T-helper 2 cell treated with Interferon-gamma antibody and Interleukin-4, amounts not matched to agents 100 ng/mL and 5 ng/mL, for 36 hours (primary cell): ENCODE measurements at regions not wholly inside any gene's neighbourhood (a gene's known extent, or its start where the extent isn't known, plus 50 kb on each side); places are given as distances from the start of the nearest gene placed in this dataset.
"Not testable (repeated sequence)": the region's sequence is repeated elsewhere in the genome, so short reads cannot be mapped to it uniquely, and the experiment has no call there.

Experiments
- intact Hi-C: fragments of 100-400 bp; cut with micrococcal nuclease; formaldehyde crosslinking; loops from one replicate; pipeline ENCODE4 v1.15.1; 2023

DNA sequence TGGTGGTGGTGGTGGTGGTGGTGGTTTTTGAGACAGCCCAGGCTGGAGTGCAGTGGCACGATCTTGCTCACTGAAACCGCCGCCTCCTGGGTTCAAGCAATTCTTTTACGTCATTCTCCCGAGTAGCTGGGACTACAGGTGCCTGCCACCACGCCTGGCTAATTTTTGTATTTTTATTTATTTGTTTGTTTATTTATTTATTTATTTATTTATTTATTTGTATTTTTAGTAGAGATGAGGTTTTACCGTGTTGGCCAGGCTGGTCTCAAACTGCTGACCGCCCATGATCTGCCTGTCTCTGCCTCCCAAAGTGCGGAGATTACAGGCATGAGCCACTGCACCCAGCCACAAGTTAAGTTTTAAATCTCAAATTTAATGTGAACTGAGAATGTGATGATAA is 126.5 kb downstream of the PCDH18 start:
- intact Hi-C loops = not testable (repeated sequence)

DNA sequence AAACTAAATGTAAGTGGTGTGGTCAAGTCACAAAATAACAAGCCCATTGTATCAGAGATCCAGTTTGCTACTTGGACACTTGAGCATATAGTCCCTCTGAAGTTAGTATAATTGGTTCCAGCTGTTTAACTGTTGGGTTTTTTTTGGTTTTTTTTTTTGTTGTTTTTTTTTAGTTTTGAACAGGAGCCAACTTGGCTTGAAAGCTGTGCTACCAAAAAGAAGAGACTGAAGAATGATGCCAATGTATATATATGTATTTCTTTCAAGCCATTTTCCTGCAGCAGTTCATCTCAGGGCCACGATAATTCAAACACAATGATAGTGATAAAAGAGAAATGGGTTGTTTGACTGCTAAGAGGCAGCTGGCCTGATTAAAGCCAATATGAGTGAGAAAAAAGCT is 138.3 kb downstream of the PCDH18 start:
- intact Hi-C loops = no loop called here

DNA sequence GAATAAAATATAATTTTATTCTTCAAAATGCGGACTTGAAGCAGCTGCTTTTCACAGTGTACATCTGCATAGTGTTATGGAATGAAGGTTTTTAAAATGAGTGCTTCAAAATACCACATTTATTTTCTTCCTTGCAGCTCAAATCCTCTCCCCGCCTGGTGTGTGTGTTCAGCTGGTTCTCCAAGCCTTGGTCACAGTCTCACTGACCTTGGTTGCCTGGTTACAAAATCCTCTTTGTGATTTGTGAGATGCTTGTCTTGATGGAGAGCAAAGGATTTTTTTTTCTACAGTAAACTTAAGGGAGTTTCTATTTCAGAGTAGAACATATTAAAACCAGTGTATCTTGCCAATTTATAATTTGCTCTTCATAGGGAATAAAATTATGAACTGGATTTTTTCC is 139.2 kb downstream of the PCDH18 start:
- intact Hi-C loops = no loop called here

DNA sequence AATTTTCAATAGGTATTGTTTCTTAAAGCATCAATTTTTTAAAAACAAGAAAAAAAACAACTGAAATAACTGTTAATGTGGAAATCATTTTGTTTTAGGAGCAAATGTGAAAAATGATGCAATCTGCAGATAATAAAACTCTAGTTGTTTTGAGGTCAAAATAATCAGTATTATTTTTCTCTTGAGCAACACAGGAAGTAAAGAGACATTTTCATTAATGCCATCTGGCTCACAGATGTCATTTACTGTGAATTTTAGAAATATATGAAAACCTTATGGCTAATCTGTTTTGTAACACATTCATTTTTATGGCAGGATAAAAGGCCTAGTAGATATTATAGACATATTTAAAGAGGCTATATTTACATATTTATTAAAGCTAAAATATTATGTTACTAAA is 141.6 kb downstream of the PCDH18 start:
- intact Hi-C loops = no loop called here

DNA sequence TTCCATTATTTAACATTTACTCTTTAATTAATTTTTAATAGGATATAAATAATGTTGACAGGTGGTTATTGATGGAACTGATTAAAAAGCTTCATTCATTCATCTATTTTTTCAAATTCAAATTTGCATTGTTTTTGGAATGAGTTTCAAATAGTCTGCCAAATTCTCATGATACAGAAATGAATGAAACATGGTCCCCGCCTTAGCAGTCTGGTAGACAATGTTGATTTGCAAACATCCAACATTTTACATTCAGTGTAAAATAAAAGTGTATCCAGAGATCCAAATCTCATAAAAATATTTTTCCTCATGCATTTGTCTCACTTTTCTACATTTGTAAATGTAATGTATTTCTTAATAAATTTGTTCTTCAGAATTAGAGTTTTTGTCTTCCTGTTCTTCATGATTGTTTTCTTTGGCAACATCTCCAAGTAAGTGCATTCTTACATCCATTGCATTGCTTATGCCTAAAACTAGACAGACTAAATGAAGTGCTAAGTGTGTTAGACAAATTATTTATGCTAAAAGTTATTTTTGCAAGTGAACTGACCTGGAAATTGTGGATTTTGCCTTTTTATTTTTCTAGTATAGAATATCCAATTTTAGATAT is 142.3 kb downstream of the PCDH18 start:
- intact Hi-C loops = no loop called here

DNA sequence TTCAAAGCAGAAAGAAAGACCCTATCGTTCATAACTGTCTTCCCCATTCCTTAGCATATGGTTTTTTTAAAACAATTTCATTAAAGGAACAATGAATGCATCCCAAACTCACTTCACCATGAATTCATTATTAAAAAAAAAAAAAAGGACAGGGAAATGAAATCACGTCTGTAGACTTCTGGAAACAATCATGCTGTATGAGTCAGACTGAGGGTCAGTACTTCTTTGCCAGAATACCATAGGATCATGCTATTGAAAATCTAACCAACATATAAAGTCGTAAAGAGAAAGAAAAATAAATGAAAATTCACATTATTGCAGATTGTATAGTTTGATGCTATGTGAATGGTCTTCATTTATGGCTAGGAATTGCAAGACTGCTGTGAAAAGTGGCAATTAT is 144.4 kb downstream of the PCDH18 start:
- intact Hi-C loops = no loop called here

DNA sequence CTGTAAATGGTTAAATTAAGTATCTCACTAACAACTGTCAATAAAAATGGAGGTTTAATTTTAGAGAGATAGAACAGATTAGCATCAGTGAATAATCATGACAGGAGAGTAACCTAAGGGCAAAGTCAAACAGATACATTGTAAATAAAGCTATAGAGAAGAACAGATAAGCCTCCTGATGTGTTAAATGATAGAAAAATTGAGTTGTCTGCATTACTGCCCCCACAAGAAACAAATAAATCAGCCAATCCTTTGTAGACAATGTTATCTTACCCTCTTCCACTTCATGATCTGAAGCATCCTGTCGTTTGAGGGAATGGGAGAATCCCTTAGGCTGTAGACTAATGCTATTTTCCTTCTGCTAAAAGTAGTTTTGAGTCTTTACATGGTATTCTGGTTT is 147.8 kb downstream of the PCDH18 start:
- intact Hi-C loops = no loop called here

DNA sequence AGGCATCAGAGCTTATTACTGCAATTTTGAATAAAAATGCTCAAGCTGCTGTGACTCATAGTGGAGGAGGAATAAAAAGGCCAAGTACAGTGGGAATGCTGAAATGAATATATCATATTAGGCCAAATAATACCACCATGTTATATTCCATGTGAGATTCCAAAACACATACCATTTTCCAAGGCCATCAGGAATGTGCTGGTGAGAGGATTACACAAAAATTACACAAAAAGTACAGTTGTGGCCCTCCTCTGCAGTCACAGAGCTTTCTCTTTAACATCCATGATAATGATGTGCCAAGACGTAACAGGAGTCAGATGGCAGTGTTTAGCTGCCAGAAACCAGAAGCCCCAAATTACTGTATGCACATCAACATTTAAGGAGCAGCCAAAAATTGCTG is 153.5 kb downstream of the PCDH18 start:
- intact Hi-C loops = no loop called here

DNA sequence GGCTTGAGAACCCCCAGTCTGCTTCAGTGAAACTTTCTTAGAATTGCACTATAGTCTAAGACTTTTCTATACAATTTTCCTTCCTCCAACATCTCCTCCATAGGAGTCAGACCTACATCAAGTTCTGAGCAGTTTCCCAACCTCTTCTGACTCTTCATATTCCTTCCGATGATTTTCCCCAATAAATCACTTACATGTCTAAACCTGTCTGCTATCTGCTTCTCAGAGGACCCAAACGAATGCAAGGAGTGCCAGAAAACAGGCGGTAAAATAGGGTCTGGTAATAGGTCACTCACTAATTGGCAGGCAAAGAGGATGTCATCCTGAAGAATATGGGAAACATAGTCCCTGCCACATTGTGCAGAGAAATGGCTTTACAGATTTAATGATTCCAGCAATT is 153.9 kb downstream of the PCDH18 start:
- intact Hi-C loops = no loop called here

DNA sequence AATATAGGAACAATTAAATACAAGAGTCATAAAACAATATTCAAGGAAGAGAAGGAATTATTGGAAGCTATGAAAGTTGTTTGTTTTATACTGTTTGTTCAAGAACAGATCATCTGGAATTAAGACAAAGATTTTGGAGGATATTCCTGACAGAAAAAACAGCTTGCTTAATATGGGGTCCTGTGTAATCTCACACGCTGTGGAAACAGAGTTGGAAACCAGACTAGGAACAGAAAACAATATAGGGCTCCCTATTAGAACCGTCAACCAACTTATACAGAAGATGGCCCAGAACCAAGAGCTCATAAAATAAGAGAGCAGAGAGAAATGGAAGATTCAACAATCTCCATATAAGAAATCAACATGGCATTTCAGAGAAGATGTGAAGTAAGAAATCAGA is 156.0 kb downstream of the PCDH18 start:
- intact Hi-C loops = no loop called here

DNA sequence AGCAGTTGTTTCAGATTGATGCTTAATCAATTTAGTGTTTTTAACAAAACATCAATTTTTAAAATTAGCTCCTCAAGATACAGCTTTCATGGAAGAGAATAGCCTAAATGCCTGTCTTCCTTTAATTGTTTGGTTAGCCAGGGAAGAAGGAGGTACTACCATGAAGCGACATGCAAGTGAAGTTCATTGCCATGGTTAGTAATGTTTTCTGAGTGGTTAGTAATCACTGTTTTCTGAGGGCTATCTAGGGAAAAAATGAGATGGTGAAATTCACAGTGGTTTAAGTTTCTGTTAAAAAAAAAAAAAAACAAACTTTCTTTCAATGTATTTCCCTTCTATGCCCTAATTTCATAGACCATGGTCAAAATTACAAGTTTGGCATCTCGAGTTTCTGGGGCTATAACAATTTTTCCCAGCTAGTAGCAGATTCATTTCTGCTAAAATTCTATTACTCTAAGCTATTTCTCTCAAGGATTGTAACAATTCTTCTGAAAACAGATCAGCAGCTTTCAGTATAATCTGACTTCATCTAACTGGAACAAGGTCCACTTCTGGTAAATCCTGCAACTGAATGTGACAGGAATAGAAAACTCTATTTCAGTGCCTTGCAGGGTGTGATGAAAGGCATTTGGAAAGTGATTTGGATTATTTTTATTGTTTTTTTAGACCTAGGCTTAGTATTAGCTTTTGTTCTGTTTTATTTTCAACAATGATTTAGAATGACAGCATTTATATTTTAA is 157.0 kb downstream of the PCDH18 start:
- intact Hi-C loops = no loop called here

DNA sequence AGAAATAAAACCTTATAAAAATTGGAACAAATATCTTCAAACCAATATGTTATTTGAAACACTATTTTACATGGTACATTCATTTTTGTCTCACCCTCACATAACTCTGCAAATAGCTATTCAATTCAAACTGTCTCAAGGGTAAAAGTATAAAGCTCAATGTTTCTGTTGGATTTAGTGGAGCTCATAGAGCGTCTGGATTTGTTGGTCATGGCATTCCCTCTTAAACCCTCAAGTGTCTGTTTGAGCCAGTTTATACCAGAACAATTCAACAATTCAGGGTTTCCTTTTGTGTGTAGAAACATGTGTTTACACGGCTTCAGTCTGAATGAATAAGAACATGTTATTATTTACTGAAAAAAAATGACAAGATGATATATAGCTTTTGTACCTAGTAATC is 161.6 kb downstream of the PCDH18 start:
- intact Hi-C loops = no loop called here

DNA sequence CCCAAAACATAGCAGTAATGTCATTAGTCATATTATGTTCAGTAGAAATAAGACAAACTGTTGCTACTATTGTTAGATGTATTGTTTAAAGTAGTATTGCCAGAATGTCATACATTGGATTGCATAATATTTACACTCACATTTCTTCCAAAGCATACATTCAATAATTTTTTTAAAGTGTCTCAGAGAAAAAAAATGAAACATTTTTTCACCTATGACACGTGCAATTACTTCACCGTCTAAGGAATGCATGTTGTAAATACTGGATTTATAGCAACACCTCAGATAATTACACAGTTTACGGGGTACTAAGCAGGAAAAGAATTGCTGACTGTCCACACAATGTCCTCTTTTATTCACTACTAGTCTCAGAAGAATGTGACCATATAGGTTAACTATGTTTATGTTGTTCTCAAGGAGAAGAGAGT is 162.1 kb downstream of the PCDH18 start:
- intact Hi-C loops = no loop called here

DNA sequence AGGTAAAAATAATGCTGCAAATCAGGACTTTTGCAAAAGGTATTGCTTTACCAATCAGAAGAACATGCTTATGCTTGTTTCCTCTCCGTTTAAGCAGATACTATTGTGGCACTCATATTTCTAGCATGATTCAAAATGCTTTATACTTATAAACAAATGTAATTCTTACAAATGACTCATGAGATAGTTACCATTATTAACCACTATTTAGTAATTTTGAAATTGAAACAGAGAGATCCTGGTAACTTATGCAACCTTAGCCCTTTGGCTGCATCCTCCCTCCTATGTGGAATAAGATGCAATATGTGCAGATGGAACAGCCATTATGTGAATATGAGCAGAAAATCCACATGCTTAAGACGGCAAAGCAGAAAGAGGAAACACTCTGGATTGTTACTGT is 164.7 kb downstream of the PCDH18 start:
- intact Hi-C loops = no loop called here

DNA sequence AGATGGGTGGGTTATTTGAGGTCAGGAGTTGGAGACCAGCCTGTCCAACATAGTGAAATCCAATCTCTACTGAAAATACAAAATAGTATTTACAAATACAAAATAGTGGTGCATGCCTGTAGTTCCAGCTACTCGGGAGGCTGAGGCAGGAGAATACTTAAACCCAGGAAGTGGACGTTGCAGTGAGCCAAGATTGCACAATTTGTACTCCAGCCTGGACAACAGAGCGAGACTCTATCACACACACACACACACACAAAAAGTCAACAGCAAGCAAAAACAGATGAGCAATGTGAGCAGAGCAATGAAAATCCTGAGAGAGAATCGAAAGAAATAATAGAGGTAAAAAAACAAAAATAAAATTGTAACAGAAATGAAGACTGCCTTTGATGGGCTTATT is 168.8 kb downstream of the PCDH18 start:
- intact Hi-C loops = no loop called here

DNA sequence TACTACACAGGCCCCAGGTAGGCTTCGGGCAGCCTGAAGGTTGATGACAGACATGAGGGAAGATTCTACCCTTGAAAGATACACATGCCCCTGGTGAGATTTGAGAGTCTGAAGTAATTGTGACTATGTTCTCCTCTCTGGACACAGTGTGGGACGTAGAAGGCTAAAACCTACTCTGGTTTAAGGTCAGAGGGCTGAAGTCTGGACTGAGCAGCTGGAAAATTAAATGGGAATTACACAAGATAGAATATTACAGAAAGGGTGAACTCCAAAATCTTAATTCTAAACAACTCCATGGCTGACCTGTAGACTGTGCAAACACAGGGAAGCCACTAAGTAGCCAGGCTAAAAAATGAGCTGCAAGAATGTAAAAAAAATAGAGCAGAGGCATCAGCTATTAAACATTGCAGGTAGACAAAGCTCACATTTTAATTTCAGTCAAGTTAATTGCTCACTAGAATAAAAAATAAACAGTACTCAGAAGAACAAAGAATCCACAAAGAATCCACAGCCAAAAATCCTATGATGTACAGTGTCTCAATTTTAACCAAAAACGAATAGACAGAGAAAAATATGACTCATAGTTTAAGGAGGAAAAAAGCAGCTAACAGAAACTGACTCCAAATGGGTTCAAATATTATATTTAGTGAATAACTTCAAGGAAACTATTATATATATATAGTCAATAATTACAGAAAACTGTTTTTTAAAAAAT is 170.4 kb downstream of the PCDH18 start:
- intact Hi-C loops = no loop called here

DNA sequence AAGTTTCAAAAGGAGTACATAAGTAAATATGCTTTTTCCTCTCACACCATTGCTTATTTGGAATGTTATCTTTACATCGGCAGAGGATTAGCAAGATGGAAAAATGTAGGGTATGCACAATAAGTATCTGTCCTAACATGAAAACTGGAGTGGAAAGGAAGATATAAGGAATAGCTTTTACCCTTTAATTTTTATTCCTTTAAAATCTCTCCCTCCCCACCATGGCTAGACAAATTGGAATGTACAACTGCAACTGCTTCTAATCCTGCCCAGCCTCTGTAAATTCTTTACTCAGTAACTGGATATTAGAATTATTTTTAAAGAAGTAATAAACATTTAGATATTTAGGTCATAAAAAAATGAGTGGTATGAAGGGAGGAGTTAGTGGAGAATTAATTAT is 171.5 kb downstream of the PCDH18 start:
- intact Hi-C loops = no loop called here

DNA sequence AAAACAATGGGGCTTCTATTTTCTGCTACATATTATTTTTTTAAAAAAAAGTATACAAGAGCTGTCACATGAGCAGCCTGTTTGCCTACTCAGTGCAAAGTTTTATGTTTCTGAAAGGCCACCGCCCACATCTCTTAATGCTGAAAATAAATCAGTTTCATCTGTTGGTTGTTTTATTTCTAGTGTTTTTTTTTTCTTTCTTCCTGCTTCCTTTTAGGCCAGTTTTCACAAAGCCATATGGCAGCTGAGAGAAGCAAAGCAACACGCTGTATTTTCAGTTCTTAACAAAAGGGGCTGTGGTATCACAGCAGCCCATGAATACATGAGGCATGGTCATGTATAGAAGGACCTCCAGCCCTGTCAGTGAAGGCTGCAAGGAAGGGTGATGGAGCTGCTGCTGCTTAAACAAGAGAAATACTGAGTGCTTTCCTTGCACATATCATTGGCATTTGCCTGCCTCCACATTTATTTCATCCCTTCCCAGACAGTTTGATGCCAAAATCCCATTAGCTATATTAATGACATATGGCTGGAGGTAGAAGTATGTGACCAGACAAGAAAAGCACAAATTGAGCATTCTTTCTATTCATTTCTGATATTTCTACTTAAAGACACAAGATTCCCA is 172.5 kb downstream of the PCDH18 start:
- intact Hi-C loops = no loop called here

DNA sequence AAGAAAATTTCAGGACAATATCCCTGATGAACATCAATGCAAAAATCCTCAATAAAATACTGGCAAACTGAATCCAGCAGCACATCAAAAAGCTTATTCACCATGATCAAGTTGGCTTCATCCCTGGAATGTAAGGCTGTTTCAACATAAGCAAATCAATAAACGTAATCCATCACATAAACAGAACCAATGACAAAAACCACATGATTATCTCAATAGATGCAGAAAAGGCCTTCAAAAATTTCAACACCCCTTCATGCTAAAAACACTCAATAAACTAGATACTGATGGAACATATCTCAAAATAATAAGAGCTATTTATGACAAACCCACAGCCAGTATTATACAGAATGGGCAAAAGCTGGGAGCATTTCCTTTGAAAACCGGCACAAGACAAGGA is 177.7 kb downstream of the PCDH18 start:
- intact Hi-C loops = not testable (repeated sequence)

DNA sequence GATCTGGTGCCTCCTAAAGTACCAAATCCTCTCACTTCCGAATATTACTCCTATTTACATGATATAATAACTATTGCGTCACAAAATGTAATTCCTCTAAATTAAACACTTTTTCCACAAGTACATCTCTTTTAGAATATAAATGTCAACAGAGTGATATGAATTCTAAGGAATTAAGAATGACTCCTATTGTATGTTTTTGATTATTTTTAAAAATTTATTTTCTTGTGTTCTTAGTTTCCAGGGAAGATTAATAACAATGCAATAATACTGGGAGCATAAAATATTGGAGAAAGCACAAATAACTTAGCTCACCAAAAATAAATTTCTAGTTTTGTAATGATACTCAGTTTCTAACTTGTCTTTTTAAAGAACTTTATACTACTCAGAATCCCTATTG is 184.9 kb downstream of the PCDH18 start:
- intact Hi-C loops = no loop called here

DNA sequence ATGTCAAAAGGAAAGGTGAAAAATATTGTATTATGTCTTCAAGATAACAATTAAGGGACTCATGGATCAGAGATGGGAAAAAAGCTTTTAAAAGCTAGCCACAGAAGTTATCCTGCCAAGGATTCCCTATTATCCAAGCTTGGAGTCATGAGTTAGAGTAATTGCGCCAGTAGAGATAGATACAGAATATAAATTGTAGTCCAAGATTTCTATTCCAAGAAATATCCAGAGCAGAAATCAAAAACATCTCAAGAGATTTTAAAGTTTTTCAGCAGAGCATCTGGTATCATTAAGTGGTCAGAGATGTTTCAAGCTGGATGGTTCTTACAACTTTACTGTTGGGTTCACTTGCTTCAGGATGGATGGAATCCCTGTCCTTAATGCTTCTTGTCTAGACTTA is 186.7 kb downstream of the PCDH18 start:
- intact Hi-C loops = no loop called here

DNA sequence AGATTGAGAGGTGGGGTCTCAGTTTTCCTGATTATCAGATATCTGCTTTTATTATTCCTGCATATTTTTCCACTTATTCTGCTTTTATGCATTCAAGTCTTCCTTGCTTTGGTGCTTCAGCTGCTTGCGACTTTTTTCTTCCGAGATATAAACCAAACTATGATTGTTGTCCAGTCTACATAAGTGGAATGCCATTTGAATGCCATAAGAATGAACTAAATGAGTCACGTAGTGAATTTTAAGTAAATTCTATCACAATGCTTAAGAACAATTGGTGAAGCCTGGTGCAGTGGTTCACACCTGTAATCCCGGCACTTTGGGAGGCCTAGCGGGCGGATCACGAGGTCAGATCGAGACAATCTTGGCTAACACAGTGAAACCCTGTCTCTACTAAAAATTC is 189.1 kb downstream of the PCDH18 start:
- intact Hi-C loops = no loop called here
